ENCODE measurements at regions not wholly inside any gene's neighbourhood (a gene's known extent, or its start where the extent isn't known, plus 50 kb on each side); places are given as distances from the start of the nearest gene placed in this dataset.

- TF ChIP-seq CTCF (IDR thresholded peaks at IDR 0.05; ENCODE audit: low read length) (no peak), EZH2 (IDR thresholded peaks at IDR 0.05; ENCODE audit: borderline replicate concordance, low read length) (no peak)
These were observed 117.5 kb downstream of the SOX4 start for GRCh38 chr6:21710908-21711627.

Measured in OCI-LY1 (cell line).